ENCODE measurements at regions not wholly inside any gene's neighbourhood (a gene's known extent, or its start where the extent isn't known, plus 50 kb on each side); places are given as distances from the start of the nearest gene placed in this dataset.

DNA sequence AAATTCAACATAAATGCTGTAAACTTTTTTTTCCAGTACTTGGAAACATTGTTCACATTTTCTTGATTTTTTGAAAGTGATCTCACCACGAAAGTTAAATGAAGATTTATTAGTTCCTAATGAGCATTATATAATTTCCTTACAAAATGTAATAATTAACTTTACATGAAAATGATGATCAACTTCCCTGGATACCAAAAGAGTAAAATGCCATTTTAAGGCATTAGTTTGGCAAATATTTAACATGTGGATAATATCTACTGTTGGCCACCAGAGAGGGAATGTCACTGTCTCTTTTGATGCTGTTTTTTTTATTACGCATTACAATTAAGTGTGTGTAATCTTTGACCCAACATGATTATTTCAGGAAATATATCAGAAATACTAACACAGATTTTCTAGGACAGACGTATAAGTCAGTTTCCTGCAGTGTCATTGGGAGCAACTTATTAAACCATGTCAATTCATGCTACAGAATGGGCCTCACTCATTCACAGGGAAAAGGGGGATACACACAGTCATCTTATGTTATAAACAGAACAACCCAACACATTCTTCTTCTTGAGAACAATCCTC, 903.9 kb upstream of the ADGRL2 start:
- no peaks in the 10 kb centered on the region for H3K36me3 Mint-ChIP-seq (ENCODE audit: low read depth)
- H3K4me3 Mint-ChIP-seq, result no peak overlapping the region
- no peaks in the 10 kb centered on the region for H3K27me3 Mint-ChIP-seq (ENCODE audit: insufficient read depth)

DNA sequence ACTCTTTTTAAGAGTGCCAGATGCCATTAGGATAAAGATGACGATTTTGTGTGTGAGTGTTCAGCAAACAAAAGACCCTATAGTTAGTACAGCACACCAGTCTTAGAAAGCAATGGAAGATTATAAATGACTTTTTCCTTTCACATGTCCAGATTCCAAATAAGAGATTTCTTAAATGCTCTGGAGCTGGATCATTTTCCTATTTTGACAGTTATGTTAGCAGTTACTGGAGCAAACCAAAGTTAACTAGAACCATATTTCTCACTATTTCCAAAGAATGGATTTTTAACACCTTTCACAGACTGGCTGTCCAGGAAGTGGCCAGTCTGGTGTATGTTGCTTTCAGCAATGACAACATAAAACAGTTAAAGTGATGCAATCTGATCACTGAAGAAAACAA, 905.8 kb upstream of the ADGRL2 start:
- H3K4me3 Mint-ChIP-seq, result no peak overlapping the region
- no peaks in the 10 kb centered on the region for H3K36me3 Mint-ChIP-seq (ENCODE audit: low read depth)
- H3K4me1 Mint-ChIP-seq (ENCODE audit: low read depth), result no peaks in the 10 kb centered on the region

More for the DNA sequence above, 903.9 kb upstream of the ADGRL2 start:
- H3K4me1 Mint-ChIP-seq (ENCODE audit: low read depth), result no peaks in the 10 kb centered on the region
- no peaks in the 10 kb centered on the region for H3K9me3 Mint-ChIP-seq
- intact Hi-C loops (cut with micrococcal nuclease), result no loop called here
- no peak for DNase-seq (ENCODE audit: low spot score)
- no peak overlapping the region for H3K27ac Mint-ChIP-seq

DNA sequence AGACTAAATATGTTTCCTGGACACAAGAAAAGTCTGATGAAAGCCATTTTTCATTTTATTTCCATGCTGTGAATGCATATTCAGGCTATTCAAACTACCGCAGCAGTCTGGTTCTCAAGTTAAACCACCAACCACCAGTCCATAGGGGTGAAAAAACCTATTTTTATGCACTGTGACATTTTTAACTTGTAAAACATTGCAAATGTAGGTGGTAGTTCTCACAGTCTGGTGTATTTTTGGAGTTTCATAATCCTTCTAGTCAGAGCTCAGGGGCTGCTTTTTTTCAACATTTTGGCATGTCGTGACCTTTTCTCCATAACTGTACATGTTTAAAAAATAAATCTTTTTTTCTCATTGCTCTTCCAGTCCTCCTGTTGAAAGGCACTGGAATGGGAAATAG, 907.6 kb upstream of the ADGRL2 start:
- H3K36me3 Mint-ChIP-seq (ENCODE audit: low read depth), result no peaks in the 10 kb centered on the region
- no peak for DNase-seq (ENCODE audit: low spot score)
- no peaks in the 10 kb centered on the region for H3K9me3 Mint-ChIP-seq
- H3K27me3 Mint-ChIP-seq (ENCODE audit: insufficient read depth), result no peaks in the 10 kb centered on the region
- intact Hi-C loops (cut with micrococcal nuclease), result no loop called here
- no peak overlapping the region for H3K27ac Mint-ChIP-seq
- H3K4me1 Mint-ChIP-seq (ENCODE audit: low read depth), result no peaks in the 10 kb centered on the region
- H3K4me3 Mint-ChIP-seq, result no peak overlapping the region

More for the DNA sequence above, 905.8 kb upstream of the ADGRL2 start:
- no peaks in the 10 kb centered on the region for H3K27me3 Mint-ChIP-seq (ENCODE audit: insufficient read depth)
- intact Hi-C loops (cut with micrococcal nuclease), result no loop called here
- no peaks in the 10 kb centered on the region for H3K9me3 Mint-ChIP-seq
- no peak for DNase-seq (ENCODE audit: low spot score)
- H3K27ac Mint-ChIP-seq, result no peak overlapping the region

DNA sequence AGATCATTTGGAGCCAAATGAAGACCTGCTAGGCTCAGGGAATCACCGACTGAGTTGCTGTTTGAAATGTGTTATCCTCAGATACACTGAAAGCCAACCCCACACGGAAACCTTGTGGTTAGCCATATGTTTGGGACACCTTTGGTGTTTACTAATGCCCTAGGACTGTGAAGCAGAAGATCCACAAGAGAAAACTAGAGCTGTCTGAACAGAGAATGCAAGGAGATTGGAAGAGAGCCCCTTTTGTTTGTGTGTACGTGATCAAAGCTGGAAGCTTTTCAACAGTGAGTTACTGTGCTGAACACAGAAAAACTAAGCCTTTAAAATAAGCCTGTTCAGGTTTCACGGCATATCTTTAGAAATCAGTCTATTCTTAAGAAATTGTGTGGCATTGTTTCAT, 908.2 kb upstream of the ADGRL2 start:
- no peaks in the 10 kb centered on the region for H3K9me3 Mint-ChIP-seq
- H3K4me3 Mint-ChIP-seq, result no peak overlapping the region
- no peak for DNase-seq (ENCODE audit: low spot score)
- H3K27ac Mint-ChIP-seq, result no peak overlapping the region
- intact Hi-C loops (cut with micrococcal nuclease), result no loop called here
- no peaks in the 10 kb centered on the region for H3K36me3 Mint-ChIP-seq (ENCODE audit: low read depth)
- no peaks in the 10 kb centered on the region for H3K27me3 Mint-ChIP-seq (ENCODE audit: insufficient read depth)
- H3K4me1 Mint-ChIP-seq (ENCODE audit: low read depth), result no peaks in the 10 kb centered on the region

DNA sequence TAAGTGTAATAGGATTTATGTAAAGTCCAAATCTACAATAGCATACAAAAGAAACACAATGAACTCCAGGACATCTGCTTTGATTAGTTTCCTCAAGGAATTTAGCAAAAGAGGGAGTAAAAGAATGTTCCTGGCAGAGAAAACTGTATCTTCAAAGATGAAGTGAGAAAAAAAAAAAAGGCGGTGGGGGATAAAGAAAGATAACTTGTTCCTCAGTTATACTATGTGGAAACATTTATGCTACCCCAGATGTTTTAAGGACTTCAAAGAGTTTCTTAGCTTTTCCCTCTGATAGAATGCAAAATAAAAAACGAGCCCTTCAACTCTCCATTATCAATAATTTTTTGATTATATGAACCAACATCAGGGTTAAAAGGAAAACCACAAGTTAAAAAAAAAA, 908.9 kb upstream of the ADGRL2 start:
- Mint-ChIP-seq H3K27ac (no peak overlapping the region), H3K9me3 (no peaks in the 10 kb centered on the region), H3K4me1 (ENCODE audit: low read depth) (no peaks in the 10 kb centered on the region), H3K36me3 (ENCODE audit: low read depth) (no peaks in the 10 kb centered on the region), H3K4me3 (no peak overlapping the region), H3K27me3 (ENCODE audit: insufficient read depth) (no peaks in the 10 kb centered on the region)
- intact Hi-C loops (cut with micrococcal nuclease), result no loop called here
- DNase-seq (ENCODE audit: low spot score), result no peak

DNA sequence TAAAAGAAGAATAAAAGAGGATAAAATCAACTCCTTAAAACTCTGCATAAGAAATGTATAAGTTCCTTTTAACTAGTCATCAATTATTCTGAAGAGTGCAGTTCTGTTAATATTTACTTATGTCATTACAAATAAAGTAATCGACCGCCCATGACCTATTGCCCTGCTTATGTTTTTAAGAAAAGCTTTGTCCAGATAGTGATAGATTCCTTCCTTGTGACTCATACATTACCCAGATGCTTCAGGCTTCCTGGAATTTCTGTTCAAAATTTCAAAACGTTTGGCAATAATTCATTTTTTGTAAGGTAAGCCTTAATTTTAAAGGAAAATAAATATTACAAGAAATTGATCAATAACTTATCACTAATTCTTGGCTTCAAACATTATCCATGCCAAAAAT, 918.2 kb upstream of the ADGRL2 start:
- no peak for DNase-seq (ENCODE audit: low spot score)
- no peaks in the 10 kb centered on the region for H3K4me1 Mint-ChIP-seq (ENCODE audit: low read depth)
- intact Hi-C loops (cut with micrococcal nuclease), result no loop called here
- no peak overlapping the region for H3K27ac Mint-ChIP-seq
- no peaks in the 10 kb centered on the region for H3K36me3 Mint-ChIP-seq (ENCODE audit: low read depth)
- H3K4me3 Mint-ChIP-seq, result no peak overlapping the region
- no peaks in the 10 kb centered on the region for H3K27me3 Mint-ChIP-seq (ENCODE audit: insufficient read depth)
- H3K9me3 Mint-ChIP-seq, result no peaks in the 10 kb centered on the region

DNA sequence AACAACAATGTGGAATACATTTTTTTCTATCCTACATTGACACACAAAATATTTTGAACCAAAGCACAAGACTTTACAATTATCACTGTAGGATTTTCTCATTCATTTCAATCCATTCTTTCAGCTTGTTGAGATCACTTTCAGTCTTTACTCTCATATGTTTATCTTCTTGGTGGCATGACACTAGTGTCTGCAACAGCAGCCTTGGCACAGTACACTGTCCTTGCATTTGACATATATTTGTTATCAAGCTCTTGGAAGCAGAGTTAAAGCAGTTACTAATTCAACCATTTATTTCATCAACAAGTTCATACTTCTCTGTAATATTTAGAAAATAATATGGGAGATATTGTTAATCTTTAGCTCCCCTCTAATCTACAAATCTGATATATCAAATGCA, 922.4 kb upstream of the ADGRL2 start:
- Mint-ChIP-seq H3K4me3 (no peak overlapping the region), H3K27me3 (ENCODE audit: insufficient read depth) (no peaks in the 10 kb centered on the region), H3K36me3 (ENCODE audit: low read depth) (no peaks in the 10 kb centered on the region), H3K4me1 (ENCODE audit: low read depth) (no peaks in the 10 kb centered on the region), H3K9me3 (peaks cover 4% of the 10 kb centered on the region), H3K27ac (no peak overlapping the region)
- DNase-seq (ENCODE audit: low spot score), result no peak
- intact Hi-C loops (cut with micrococcal nuclease), result no loop called here

DNA sequence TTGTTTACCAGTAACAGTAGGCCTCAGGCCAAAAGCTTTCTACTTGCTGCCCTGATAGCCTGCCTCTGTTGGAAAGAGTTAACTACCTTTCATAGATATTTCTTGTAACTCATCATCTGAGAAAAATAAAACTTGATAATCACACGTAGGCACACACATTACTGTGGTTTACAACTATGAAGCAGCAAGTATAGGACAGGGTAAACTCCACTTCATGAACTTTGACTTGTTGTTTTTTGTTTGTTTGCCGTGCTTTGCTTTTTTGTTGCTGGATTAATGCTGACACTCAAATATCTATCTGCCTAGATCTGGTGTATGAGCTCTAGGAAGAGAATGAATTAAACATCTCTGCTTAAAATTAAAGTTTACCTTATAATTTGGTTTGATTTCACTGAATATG, 924.7 kb upstream of the ADGRL2 start:
- Mint-ChIP-seq H3K4me3 (no peak overlapping the region), H3K9me3 (peaks cover 4% of the 10 kb centered on the region), H3K27ac (no peak overlapping the region), H3K27me3 (ENCODE audit: insufficient read depth) (no peaks in the 10 kb centered on the region), H3K36me3 (ENCODE audit: low read depth) (no peaks in the 10 kb centered on the region), H3K4me1 (ENCODE audit: low read depth) (no peaks in the 10 kb centered on the region)
- DNase-seq (ENCODE audit: low spot score), result no peak
- intact Hi-C loops (cut with micrococcal nuclease), result no loop called here

DNA sequence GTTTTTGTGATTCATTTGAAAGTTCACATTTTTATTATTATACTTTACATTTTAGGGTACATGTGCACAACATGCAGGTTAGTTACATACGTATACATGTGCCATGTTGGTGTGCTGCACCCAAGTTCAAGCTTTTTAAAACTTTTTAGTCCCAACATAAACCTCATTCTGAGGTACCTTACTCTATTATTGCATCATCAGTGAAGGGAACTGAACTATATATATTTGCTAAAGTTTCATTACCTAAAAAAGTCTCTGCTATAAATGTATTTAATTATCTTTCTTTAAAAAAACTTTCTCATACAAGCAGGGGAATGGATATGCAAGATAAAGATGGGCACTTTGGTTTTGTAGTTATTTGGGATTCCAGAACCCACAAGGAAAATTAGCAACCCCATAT, 931.4 kb upstream of the ADGRL2 start:
- H3K4me1 Mint-ChIP-seq (ENCODE audit: low read depth), result no peaks in the 10 kb centered on the region
- H3K36me3 Mint-ChIP-seq (ENCODE audit: low read depth), result no peaks in the 10 kb centered on the region
- no peaks in the 10 kb centered on the region for H3K9me3 Mint-ChIP-seq
- no peaks in the 10 kb centered on the region for H3K27me3 Mint-ChIP-seq (ENCODE audit: insufficient read depth)
- no peak overlapping the region for H3K27ac Mint-ChIP-seq
- no peak for DNase-seq (ENCODE audit: low spot score)
- intact Hi-C loops (cut with micrococcal nuclease), result no loop called here
- H3K4me3 Mint-ChIP-seq, result no peak overlapping the region

DNA sequence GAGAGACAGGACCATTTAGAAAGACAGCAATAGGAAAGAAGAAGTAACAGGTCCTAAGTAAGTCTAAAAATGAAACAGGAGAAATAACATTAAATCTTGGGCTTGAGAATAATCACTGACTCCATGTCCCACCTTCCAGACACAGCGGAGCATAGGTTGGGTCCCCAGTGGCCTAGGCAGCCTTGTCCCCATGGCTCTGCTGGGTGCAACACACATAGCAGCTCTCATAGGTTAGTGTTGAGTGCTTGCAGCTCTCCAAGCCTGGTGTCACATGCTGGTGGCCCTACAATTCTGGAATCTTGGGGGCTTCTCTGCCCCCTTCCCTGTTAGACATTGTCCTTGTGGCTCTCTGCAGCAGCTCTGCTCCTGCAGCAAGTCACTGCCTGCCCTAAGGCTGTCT, 952.8 kb upstream of the ADGRL2 start:
- Mint-ChIP-seq H3K36me3 (ENCODE audit: low read depth) (no peaks in the 10 kb centered on the region), H3K4me3 (no peak overlapping the region)
- intact Hi-C loops (cut with micrococcal nuclease), result no loop called here

DNA sequence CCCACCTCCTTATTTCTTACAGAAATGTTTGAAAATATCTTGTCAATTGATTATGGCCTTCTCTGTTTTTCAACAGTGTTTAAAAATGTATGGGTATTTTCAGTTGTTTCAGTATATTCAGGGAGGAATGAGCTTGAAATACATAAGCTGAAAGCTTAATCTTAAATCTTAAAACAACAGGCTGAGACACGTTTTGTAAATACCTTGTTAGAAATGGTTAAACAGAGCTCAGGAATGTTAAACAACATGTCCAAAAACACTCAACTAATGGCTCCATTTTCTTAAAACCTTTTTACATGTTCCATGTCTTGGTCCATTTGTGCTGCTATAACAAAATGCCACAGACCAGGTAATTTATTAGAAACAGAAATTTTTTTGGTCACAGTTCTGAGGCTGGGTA, 953.8 kb upstream of the ADGRL2 start:
- H3K4me3 Mint-ChIP-seq, result no peak overlapping the region
- H3K9me3 Mint-ChIP-seq, result no peaks in the 10 kb centered on the region
- no peaks in the 10 kb centered on the region for H3K36me3 Mint-ChIP-seq (ENCODE audit: low read depth)
- H3K27me3 Mint-ChIP-seq (ENCODE audit: insufficient read depth), result no peaks in the 10 kb centered on the region
- no peak overlapping the region for H3K27ac Mint-ChIP-seq
- no peaks in the 10 kb centered on the region for H3K4me1 Mint-ChIP-seq (ENCODE audit: low read depth)
- no peak for DNase-seq (ENCODE audit: low spot score)
- intact Hi-C loops (cut with micrococcal nuclease), result no loop called here

More for the DNA sequence above, 952.8 kb upstream of the ADGRL2 start:
- no peak for DNase-seq (ENCODE audit: low spot score)
- Mint-ChIP-seq H3K9me3 (peaks cover 2% of the 10 kb centered on the region), H3K27ac (no peak overlapping the region), H3K27me3 (ENCODE audit: insufficient read depth) (no peaks in the 10 kb centered on the region), H3K4me1 (ENCODE audit: low read depth) (no peaks in the 10 kb centered on the region)

DNA sequence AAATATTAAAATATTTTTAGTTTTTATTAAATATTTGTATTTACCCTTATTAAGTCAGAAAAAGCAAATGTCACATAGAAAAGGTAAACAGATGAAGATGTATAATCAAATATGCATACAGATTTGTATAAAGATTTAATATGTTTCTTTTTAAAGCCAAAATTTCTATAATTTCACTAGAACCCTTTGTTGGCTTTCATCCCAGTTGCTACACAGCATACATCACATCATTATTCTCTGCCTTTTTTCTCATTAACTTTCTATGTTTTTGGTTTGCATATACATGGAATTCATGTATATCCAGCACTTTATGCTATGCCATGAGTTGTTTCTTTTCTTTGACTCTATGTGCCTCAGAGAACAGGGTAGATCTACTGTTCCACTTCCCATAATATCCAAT, 957.9 kb upstream of the ADGRL2 start:
- Mint-ChIP-seq H3K4me3 (no peak overlapping the region), H3K36me3 (ENCODE audit: low read depth) (no peaks in the 10 kb centered on the region), H3K27ac (no peak overlapping the region), H3K9me3 (peaks cover 9% of the 10 kb centered on the region), H3K4me1 (ENCODE audit: low read depth) (no peaks in the 10 kb centered on the region), H3K27me3 (ENCODE audit: insufficient read depth) (no peaks in the 10 kb centered on the region)
- intact Hi-C loops (cut with micrococcal nuclease), result no loop called here
- DNase-seq (ENCODE audit: low spot score), result no peak

DNA sequence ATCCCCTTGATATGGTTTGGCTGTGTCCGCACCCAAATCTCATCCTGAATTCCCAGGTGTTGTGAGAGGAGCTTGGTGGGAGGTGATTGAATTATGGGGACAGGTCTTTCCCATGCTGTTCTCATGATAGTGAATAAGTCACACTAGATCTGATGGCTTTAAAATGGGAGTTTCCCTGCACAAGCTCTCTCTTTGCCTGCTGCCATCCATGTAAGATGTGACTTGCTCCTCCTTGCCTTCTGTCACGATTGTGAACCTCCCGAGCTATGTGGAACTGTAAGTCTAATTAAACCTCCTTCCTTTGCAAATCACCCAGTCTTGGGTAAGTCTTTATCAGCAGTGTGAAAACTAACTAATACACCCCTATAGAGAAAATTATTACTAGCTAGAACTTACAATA, 959.5 kb upstream of the ADGRL2 start:
- Mint-ChIP-seq H3K36me3 (ENCODE audit: low read depth) (no peaks in the 10 kb centered on the region), H3K4me3 (no peak overlapping the region), H3K9me3 (peaks cover 11% of the 10 kb centered on the region), H3K27ac (no peak overlapping the region), H3K4me1 (ENCODE audit: low read depth) (no peaks in the 10 kb centered on the region), H3K27me3 (ENCODE audit: insufficient read depth) (no peaks in the 10 kb centered on the region)
- intact Hi-C loops (cut with micrococcal nuclease), result no loop called here
- DNase-seq (ENCODE audit: low spot score), result no peak

DNA sequence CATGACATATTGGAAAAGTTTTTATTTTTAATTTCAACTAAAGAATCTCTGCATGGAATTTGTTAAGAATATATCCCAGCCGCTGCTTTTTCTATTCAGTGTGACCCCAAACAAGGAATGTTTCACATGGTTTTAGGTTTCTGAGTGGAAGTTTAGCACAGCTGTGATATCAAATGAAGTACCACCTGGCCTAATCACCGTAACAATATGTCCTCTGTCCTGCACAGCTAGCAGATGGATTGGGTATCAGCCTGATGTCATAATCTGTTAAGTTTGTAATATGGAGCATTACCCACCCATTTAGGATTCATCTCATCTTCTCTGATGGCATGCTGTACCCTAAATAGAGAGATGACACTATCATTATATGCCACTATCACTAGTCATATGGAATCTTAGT, 963.7 kb upstream of the ADGRL2 start:
- Mint-ChIP-seq H3K4me1 (ENCODE audit: low read depth) (no peaks in the 10 kb centered on the region), H3K9me3 (peaks cover 11% of the 10 kb centered on the region), H3K27me3 (ENCODE audit: insufficient read depth) (no peaks in the 10 kb centered on the region), H3K4me3 (no peak overlapping the region), H3K36me3 (ENCODE audit: low read depth) (no peaks in the 10 kb centered on the region), H3K27ac (no peak overlapping the region)
- intact Hi-C loops (cut with micrococcal nuclease), result no loop called here
- no peak for DNase-seq (ENCODE audit: low spot score)

Measured in activated T-helper 1 cell treated with anti-CD3 and anti-CD28 coated beads, Interleukin-12 subunit alpha, Interleukin-12 subunit beta, Interleukin-2, Interleukin-4 antibody, amounts not matched to agents 30 ng/mL and 10 ng/mL and 1 ng/mL, durations not matched to agents 14 hours and 24 hours and 36 hours (primary cell).